ENCODE measurements at regions not wholly inside any gene's neighbourhood (a gene's known extent, or its start where the extent isn't known, plus 50 kb on each side); places are given as distances from the start of the nearest gene placed in this dataset.

DNA sequence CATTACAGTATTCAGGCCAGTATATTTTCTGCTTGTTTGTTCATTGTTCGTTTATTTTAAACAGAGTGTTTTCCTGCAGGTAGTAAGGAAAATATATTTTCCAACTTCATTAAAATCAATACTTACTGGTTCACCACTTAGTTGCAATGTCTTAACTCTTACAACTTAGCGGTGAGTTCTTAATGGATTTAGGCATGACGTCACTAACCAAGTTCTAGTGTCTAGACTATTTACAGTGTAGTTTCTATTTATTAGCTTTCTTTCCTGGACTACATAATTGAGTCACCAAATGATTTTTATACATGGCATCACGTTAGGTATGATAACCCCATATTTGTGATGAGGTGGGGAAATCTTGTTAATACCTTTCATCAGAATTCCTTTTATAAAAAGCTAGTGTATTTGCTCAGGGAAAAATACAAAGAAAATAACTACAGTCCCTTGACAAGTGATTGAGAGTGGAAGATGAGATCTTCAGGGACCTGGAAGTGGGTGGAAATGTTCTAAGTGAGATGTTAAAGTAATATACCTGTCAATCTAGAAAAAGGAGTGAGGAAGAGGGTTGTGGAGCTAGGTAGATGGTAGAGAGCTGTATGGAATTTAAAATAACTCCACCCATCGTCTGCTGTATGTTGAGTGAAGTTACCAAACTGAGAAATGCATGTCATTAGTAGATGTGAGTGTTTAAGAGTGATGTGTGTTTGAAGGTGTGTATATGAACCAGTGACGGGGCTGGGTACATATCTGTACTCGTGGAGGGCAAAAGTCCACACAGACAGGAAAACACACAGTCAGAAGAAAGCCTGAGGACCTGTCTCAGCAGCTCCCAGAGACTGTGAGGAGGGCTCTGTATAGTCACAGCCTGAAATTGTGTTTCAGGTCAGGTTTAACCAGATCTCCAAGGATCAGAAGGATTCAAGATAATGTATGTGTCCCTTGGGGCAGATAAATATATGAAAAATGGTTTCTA is 197.6 kb upstream of the ADAMTS5 start:
- Histone ChIP-seq H3K27ac (ENCODE audit: low read depth, low read length) (no peak overlapping the region), H3K4me3 (ENCODE audit: low read depth, low read length) (no peak overlapping the region), H3K27me3 (ENCODE audit: insufficient read depth, low read length) (no peaks in the 10 kb centered on the region), H3K36me3 (ENCODE audit: insufficient read depth, low read length) (no peaks in the 10 kb centered on the region), H3K4me1 (ENCODE audit: control insufficient read depth, insufficient read depth, low read length, unreplicated experiment) (no peaks in the 10 kb centered on the region), H3K79me2 (ENCODE audit: control insufficient read depth, insufficient read depth, low read length, unreplicated experiment) (no peaks in the 10 kb centered on the region), H2AFZ (ENCODE audit: low read length, unreplicated experiment) (no peak overlapping the region)

DNA sequence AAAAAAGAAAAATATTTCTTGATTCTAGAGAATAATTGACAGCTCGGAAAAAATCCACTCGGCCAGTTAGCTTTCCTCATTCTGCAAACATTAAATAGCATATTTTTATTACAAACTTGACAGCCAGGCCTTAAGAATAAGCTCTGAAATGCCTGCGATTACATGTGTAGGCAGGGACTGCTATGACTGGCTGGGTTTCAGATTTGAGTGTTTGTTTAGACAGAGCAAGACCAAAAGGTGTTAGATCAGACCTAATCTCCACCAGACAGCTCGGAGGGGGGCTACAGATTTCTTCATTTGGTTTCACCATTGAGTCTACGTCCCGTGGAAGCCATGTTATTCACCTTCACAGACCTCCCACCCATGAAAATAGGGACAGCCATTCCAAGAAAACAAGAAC is 192.1 kb upstream of the ADAMTS5 start:
- no peak overlapping the region for H3K4me3 ChIP-seq (ENCODE audit: low read depth, low read length)
- H3K4me1 ChIP-seq (ENCODE audit: control insufficient read depth, insufficient read depth, low read length, unreplicated experiment), result no peaks in the 10 kb centered on the region
- H2AFZ ChIP-seq (ENCODE audit: low read length, unreplicated experiment), result no peak overlapping the region
- no peaks in the 10 kb centered on the region for H3K79me2 ChIP-seq (ENCODE audit: control insufficient read depth, insufficient read depth, low read length, unreplicated experiment)
- no peaks in the 10 kb centered on the region for H3K36me3 ChIP-seq (ENCODE audit: insufficient read depth, low read length)
- no peaks in the 10 kb centered on the region for H3K27me3 ChIP-seq (ENCODE audit: insufficient read depth, low read length)
- H3K27ac ChIP-seq (ENCODE audit: low read depth, low read length), result no peak overlapping the region

DNA sequence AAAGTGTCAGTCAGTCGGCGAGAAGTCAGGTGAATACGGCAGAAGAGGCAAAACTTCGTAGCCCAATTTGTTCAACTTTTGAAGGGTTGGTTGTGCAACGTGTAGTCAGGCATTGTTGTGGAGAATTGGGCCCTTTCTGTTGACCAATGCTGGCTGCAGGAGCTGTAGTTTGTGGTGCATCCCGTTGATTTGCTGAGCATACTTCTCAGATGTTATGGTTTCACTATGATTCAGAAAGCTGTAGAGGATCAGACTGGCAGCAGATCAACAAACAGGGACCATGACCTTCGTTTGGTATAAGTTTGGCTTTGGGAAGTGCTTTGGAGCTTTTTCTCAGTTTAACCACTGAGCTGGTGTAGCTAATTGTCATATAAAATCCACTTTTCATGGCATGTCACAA is 190.2 kb upstream of the ADAMTS5 start:
- Histone ChIP-seq H3K4me3 (ENCODE audit: low read depth, low read length) (no peak overlapping the region), H3K4me1 (ENCODE audit: control insufficient read depth, insufficient read depth, low read length, unreplicated experiment) (no peaks in the 10 kb centered on the region), H2AFZ (ENCODE audit: low read length, unreplicated experiment) (no peak overlapping the region), H3K27me3 (ENCODE audit: insufficient read depth, low read length) (no peaks in the 10 kb centered on the region), H3K27ac (ENCODE audit: low read depth, low read length) (no peak overlapping the region), H3K79me2 (ENCODE audit: control insufficient read depth, insufficient read depth, low read length, unreplicated experiment) (no peaks in the 10 kb centered on the region), H3K36me3 (ENCODE audit: insufficient read depth, low read length) (no peaks in the 10 kb centered on the region)

DNA sequence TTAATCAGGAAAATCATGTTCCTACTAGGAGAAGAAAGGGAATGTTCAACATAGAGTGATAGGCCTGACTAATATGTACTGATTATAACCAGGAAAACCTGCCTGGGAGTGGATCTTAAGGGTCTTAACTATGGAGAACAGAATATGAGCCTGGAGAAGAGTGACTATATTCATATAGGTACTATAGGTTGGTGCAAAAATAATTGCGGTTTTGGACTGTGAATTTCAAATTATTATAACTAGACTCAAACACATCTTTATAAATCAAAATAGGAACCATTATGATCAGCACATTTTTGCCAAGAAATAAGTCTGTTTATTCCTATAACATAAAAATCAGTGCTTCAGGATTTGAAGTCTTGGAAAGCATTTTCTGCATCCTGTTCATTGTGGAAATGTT is 189.8 kb upstream of the ADAMTS5 start:
- Histone ChIP-seq H3K27me3 (ENCODE audit: insufficient read depth, low read length) (no peaks in the 10 kb centered on the region), H3K36me3 (ENCODE audit: insufficient read depth, low read length) (no peaks in the 10 kb centered on the region), H3K79me2 (ENCODE audit: control insufficient read depth, insufficient read depth, low read length, unreplicated experiment) (no peaks in the 10 kb centered on the region), H3K4me3 (ENCODE audit: low read depth, low read length) (no peak overlapping the region), H3K4me1 (ENCODE audit: control insufficient read depth, insufficient read depth, low read length, unreplicated experiment) (no peaks in the 10 kb centered on the region), H3K27ac (ENCODE audit: low read depth, low read length) (no peak overlapping the region), H2AFZ (ENCODE audit: low read length, unreplicated experiment) (no peak overlapping the region)

GRCh38 chr21:27155130-27155500 is 188.2 kb upstream of the ADAMTS5 start:
- no peaks in the 10 kb centered on the region for H3K36me3 ChIP-seq (ENCODE audit: insufficient read depth, low read length)
- no peak overlapping the region for H3K4me3 ChIP-seq (ENCODE audit: low read depth, low read length)
- H3K27ac ChIP-seq (ENCODE audit: low read depth, low read length), result no peak overlapping the region
- no peak overlapping the region for H2AFZ ChIP-seq (ENCODE audit: low read length, unreplicated experiment)
- no peaks in the 10 kb centered on the region for H3K79me2 ChIP-seq (ENCODE audit: control insufficient read depth, insufficient read depth, low read length, unreplicated experiment)
- H3K4me1 ChIP-seq (ENCODE audit: control insufficient read depth, insufficient read depth, low read length, unreplicated experiment), result no peaks in the 10 kb centered on the region
- no peaks in the 10 kb centered on the region for H3K27me3 ChIP-seq (ENCODE audit: insufficient read depth, low read length)

- no peak overlapping the region for H2AFZ ChIP-seq (ENCODE audit: low read length, unreplicated experiment)
- no peaks in the 10 kb centered on the region for H3K36me3 ChIP-seq (ENCODE audit: insufficient read depth, low read length)
- H3K27ac ChIP-seq (ENCODE audit: low read depth, low read length), result no peak overlapping the region
Measured at GRCh38 chr21:27154451-27155129, 187.7 kb upstream of the ADAMTS5 start.

GRCh38 chr21:27152996-27153395 is 186.1 kb upstream of the ADAMTS5 start:
- Histone ChIP-seq H3K79me2 (ENCODE audit: control insufficient read depth, insufficient read depth, low read length, unreplicated experiment) (no peaks in the 10 kb centered on the region), H3K27ac (ENCODE audit: low read depth, low read length) (no peak overlapping the region), H3K27me3 (ENCODE audit: insufficient read depth, low read length) (no peaks in the 10 kb centered on the region), H3K4me3 (ENCODE audit: low read depth, low read length) (no peak overlapping the region), H3K4me1 (ENCODE audit: control insufficient read depth, insufficient read depth, low read length, unreplicated experiment) (no peaks in the 10 kb centered on the region), H3K36me3 (ENCODE audit: insufficient read depth, low read length) (no peaks in the 10 kb centered on the region), H2AFZ (ENCODE audit: low read length, unreplicated experiment) (no peak overlapping the region)

More at GRCh38 chr21:27154451-27155129, 187.7 kb upstream of the ADAMTS5 start:
- Histone ChIP-seq H3K4me1 (ENCODE audit: control insufficient read depth, insufficient read depth, low read length, unreplicated experiment) (no peaks in the 10 kb centered on the region), H3K27me3 (ENCODE audit: insufficient read depth, low read length) (no peaks in the 10 kb centered on the region), H3K4me3 (ENCODE audit: low read depth, low read length) (no peak overlapping the region), H3K79me2 (ENCODE audit: control insufficient read depth, insufficient read depth, low read length, unreplicated experiment) (no peaks in the 10 kb centered on the region)

GRCh38 chr21:27149034-27149433 is 182.1 kb upstream of the ADAMTS5 start:
- Histone ChIP-seq H3K27me3 (ENCODE audit: insufficient read depth, low read length) (no peaks in the 10 kb centered on the region), H3K4me3 (ENCODE audit: low read depth, low read length) (no peak overlapping the region), H2AFZ (ENCODE audit: low read length, unreplicated experiment) (no peak overlapping the region), H3K27ac (ENCODE audit: low read depth, low read length) (no peak overlapping the region), H3K79me2 (ENCODE audit: control insufficient read depth, insufficient read depth, low read length, unreplicated experiment) (no peaks in the 10 kb centered on the region), H3K4me1 (ENCODE audit: control insufficient read depth, insufficient read depth, low read length, unreplicated experiment) (no peaks in the 10 kb centered on the region), H3K36me3 (ENCODE audit: insufficient read depth, low read length) (no peaks in the 10 kb centered on the region)

DNA sequence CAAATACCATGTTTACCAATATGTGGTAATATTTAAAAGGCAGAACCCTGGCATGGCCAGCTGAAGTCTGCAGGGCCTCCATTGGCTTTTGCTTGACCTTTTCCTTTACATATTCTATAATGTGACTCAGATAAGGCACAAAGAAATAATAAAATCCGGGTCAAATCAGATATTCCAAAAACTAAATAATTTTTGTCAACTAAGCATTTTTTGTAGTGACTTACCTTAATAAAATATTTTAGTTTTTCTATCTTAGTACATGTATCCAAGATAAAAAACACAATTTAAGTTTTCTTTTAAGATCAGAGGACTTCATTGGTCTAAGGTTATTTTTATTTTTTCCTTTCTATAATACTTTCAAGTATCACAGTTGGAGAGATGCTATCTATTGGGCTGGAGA is 179.4 kb upstream of the ADAMTS5 start:
- H3K79me2 ChIP-seq (ENCODE audit: control insufficient read depth, insufficient read depth, low read length, unreplicated experiment), result no peaks in the 10 kb centered on the region
- H3K4me1 ChIP-seq (ENCODE audit: control insufficient read depth, insufficient read depth, low read length, unreplicated experiment), result no peaks in the 10 kb centered on the region
- H2AFZ ChIP-seq (ENCODE audit: low read length, unreplicated experiment), result no peak overlapping the region
- H3K4me3 ChIP-seq (ENCODE audit: low read depth, low read length), result no peak overlapping the region
- H3K27ac ChIP-seq (ENCODE audit: low read depth, low read length), result no peak overlapping the region
- no peaks in the 10 kb centered on the region for H3K36me3 ChIP-seq (ENCODE audit: insufficient read depth, low read length)
- H3K27me3 ChIP-seq (ENCODE audit: insufficient read depth, low read length), result no peaks in the 10 kb centered on the region

DNA sequence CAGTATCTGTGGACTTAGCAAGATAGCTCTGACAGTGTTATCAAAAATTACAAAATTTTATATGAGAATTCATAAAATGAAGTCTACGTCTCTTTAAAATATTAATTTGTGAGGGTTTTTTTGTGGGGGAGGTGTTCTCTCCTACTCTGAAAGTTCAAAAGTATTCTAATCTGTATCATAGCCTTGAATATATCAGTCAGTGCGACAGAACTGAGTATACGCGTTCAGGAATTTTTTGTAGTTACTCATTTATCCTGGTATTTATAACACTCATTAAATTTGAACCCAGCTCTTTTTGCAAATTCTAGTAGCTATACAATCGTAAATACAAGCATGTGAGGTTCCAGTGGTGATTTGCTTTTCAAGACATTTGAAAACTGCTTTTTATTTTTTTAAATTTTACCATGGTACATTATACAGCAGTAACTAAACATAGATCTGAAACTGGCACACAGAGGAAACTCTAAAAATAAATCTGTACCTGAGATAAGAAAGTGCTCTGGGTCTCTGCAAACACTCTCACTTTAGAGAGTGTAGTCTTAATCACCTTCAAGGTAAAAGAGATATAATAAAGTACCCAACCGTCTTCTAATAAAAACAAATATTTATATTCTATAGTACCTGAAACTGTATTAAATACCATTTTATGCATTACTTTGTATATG is 178.4 kb upstream of the ADAMTS5 start:
- H3K79me2 ChIP-seq (ENCODE audit: control insufficient read depth, insufficient read depth, low read length, unreplicated experiment), result no peaks in the 10 kb centered on the region
- no peaks in the 10 kb centered on the region for H3K27me3 ChIP-seq (ENCODE audit: insufficient read depth, low read length)
- H3K36me3 ChIP-seq (ENCODE audit: insufficient read depth, low read length), result no peaks in the 10 kb centered on the region
- no peak overlapping the region for H3K27ac ChIP-seq (ENCODE audit: low read depth, low read length)
- H3K4me3 ChIP-seq (ENCODE audit: low read depth, low read length), result no peak overlapping the region
- no peak overlapping the region for H2AFZ ChIP-seq (ENCODE audit: low read length, unreplicated experiment)
- H3K4me1 ChIP-seq (ENCODE audit: control insufficient read depth, insufficient read depth, low read length, unreplicated experiment), result no peaks in the 10 kb centered on the region
